ENCODE measurements at regions not wholly inside any gene's neighbourhood (a gene's known extent, or its start where the extent isn't known, plus 50 kb on each side); places are given as distances from the start of the nearest gene placed in this dataset.

- TF ChIP-seq TEAD1 (CRISPR knock-in tag; IDR thresholded peaks at IDR 0.05) (no peak), CTCF (IDR thresholded peaks at IDR 0.05) (no peak)
Measured at GRCh38 chr12:125530876-125531275, 465.6 kb downstream of the AACS start.
